ENCODE measurements at regions not wholly inside any gene's neighbourhood (a gene's known extent, or its start where the extent isn't known, plus 50 kb on each side); places are given as distances from the start of the nearest gene placed in this dataset.

DNA sequence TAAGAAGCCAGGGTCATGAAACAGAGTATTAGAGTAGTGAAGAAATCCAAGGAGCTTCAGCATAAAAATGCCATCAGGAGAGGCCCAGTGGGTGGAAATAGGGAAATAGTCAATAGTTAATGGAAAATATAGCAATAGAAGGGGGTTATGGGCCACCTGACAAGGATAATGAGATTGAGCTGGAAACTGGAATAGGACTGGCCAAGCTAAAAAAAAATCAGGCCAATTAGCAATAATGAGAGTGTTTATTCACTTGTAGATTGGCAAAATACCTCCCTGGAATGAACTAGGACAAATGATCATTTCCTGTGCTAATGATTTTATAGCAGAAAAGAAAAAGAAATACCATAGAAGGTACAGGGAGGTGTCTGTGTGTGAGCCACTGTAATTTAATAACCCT lies 97.9 kb downstream of the PLCE1 start:
- H3K9ac ChIP-seq (ENCODE audit: low read depth, low read length), result no peak overlapping the region

DNA sequence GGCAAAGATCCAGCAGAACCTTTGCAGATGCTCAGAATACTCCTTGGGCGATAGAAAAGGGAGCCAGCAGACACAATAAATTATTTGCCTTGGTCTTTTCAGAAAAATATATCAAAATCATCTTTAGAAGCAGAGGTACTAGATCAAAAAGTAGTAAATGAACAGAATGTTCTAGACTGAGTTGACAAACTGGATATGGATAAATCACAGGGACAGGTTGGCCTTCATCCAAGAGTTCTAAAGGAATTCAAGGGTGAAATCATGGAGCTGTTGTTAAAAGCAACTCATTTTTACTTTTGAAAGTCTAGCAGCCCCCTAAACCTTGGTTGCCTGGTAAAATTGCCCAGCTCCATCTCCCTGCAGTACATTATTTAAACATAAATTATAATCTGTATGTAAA lies 99.1 kb downstream of the PLCE1 start:
- H3K9ac ChIP-seq (ENCODE audit: low read depth, low read length), result no peak overlapping the region
- H3K27me3 ChIP-seq (ENCODE audit: control insufficient read depth, insufficient read depth, low read length), result no peaks in the 10 kb centered on the region
- no peaks in the 10 kb centered on the region for H3K36me3 ChIP-seq (ENCODE audit: insufficient read depth, low read length)
- H3K4me2 ChIP-seq (ENCODE audit: low read length), result no peak overlapping the region
- H3K4me1 ChIP-seq (ENCODE audit: control insufficient read depth, insufficient read depth, low read length), result peaks cover 22% of the 10 kb centered on the region
- H3K9me3 ChIP-seq (replicated peaks; ENCODE audit: low read length), result no peaks in the 10 kb centered on the region
- H3K4me3 ChIP-seq (ENCODE audit: low read length), result no peak overlapping the region

More for the DNA sequence above, 97.9 kb downstream of the PLCE1 start:
- Histone ChIP-seq H3K36me3 (ENCODE audit: insufficient read depth, low read length) (no peaks in the 10 kb centered on the region), H3K27me3 (ENCODE audit: control insufficient read depth, insufficient read depth, low read length) (no peaks in the 10 kb centered on the region), H3K4me2 (ENCODE audit: low read length) (no peak overlapping the region), H3K4me1 (ENCODE audit: control insufficient read depth, insufficient read depth, low read length) (peaks cover 17% of the 10 kb centered on the region), H3K4me3 (ENCODE audit: low read length) (no peak overlapping the region), H3K9me3 (replicated peaks; ENCODE audit: low read length) (no peaks in the 10 kb centered on the region)

DNA sequence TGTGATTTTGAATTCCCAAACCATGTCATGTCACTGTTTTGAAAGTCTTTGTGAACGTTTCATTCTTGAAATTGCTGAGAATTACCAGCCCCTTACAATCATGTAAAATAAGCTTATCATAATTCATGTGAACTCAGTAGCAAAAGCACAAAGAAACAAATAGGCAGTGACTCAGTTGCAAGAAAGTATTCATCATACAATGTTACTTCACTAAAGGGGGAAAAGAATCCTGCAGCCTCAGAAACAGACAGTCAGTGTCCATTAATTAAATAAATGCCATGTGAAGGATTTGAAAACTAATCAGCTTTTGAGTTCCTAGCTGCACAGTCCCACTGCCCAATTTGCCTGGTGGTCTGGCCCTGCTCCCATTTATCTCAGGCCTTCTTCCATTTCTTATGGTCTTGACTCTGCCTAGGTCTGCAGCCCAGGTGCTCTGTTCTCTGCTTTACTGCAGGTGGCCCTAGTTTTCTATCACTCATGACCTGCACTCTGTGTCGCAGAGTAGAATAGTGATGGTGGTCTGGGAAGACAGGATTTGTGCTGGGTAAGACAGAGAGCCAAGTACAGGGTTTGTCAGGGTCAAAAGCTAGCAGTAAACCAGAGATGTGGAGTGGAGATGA lies 99.7 kb downstream of the PLCE1 start:
- Histone ChIP-seq H3K4me2 (ENCODE audit: low read length) (no peak overlapping the region), H3K27me3 (ENCODE audit: control insufficient read depth, insufficient read depth, low read length) (no peaks in the 10 kb centered on the region)

DNA sequence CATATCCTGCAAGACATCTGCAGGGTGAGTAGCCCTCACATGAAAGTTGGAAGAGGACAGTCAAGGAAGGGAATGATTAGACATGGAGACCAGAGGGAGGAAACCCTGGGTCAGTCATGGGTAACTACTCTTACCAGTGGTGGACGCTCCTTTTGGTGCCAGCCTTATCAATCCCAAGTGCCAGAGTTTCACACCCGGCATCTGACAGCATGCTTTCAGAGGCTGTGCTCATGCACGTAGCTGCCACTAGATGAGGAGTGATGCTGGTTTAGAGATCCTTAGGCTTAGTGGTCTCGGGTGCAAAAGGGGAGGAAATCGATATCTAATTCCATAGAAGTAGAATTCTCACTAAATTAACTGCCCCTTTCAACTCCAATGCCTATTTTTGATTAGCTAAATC lies 100.8 kb downstream of the PLCE1 start:
- Histone ChIP-seq H3K4me1 (ENCODE audit: control insufficient read depth, insufficient read depth, low read length) (peaks cover 20% of the 10 kb centered on the region), H3K27me3 (ENCODE audit: control insufficient read depth, insufficient read depth, low read length) (no peaks in the 10 kb centered on the region), H3K9ac (ENCODE audit: low read depth, low read length) (no peak overlapping the region), H3K4me2 (ENCODE audit: low read length) (no peak overlapping the region), H3K9me3 (replicated peaks; ENCODE audit: low read length) (no peaks in the 10 kb centered on the region), H3K4me3 (ENCODE audit: low read length) (no peak overlapping the region), H3K36me3 (ENCODE audit: insufficient read depth, low read length) (no peaks in the 10 kb centered on the region)

More for the DNA sequence above, 99.7 kb downstream of the PLCE1 start:
- H3K36me3 ChIP-seq (ENCODE audit: insufficient read depth, low read length), result no peaks in the 10 kb centered on the region
- H3K4me3 ChIP-seq (ENCODE audit: low read length), result no peak overlapping the region
- peaks cover 24% of the 10 kb centered on the region for H3K4me1 ChIP-seq (ENCODE audit: control insufficient read depth, insufficient read depth, low read length)
- no peak overlapping the region for H3K9ac ChIP-seq (ENCODE audit: low read depth, low read length)
- no peaks in the 10 kb centered on the region for H3K9me3 ChIP-seq (replicated peaks; ENCODE audit: low read length)

DNA sequence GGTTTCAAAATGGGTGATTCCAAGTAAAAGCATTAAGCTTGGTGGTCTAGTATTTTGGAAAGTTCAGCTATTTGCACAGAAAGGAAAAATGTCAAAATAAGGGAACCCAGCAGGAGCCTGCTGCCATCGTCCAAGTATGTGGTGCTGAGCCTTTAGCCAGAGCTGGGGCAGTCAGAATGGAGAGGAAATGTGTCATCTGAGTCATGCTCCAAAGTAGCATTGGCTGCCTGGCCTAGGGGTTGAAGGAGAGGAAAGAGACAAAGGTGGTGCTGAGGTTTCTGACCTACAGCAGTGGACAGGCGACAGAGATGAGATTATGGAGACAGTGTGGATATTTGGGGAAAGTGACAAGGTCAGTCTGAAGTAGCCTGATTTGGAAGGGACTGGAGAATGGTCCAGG lies 103.9 kb downstream of the PLCE1 start:
- Histone ChIP-seq H3K9me3 (replicated peaks; ENCODE audit: low read length) (no peaks in the 10 kb centered on the region), H3K4me2 (ENCODE audit: low read length) (no peak overlapping the region), H3K4me1 (ENCODE audit: control insufficient read depth, insufficient read depth, low read length) (peaks cover 18% of the 10 kb centered on the region)

DNA sequence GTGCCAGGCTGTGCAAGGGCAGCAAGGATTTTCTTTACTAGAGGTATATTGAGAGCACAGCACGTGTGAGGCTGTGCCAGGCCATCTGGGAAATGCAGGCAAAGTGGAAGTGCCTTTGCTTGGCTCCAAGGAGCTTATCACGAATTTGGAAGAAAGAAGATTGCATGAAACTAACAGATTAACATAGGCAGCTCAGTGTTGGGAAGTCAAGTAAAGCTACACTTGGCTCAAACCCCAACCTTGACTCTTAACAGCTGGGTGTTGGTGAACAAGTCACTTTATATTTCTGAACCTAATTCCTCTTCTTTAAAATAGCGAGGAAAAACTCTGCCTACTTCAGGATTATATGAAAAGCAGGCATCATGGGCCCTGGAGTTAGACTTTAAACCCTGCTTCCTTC lies 105.2 kb downstream of the PLCE1 start:
- Histone ChIP-seq H3K4me2 (ENCODE audit: low read length) (no peak overlapping the region), H3K9ac (ENCODE audit: low read depth, low read length) (no peak overlapping the region), H3K9me3 (replicated peaks; ENCODE audit: low read length) (no peaks in the 10 kb centered on the region), H3K4me3 (ENCODE audit: low read length) (no peak overlapping the region), H3K27me3 (ENCODE audit: control insufficient read depth, insufficient read depth, low read length) (no peaks in the 10 kb centered on the region), H3K4me1 (ENCODE audit: control insufficient read depth, insufficient read depth, low read length) (peaks cover 11% of the 10 kb centered on the region), H3K36me3 (ENCODE audit: insufficient read depth, low read length) (no peaks in the 10 kb centered on the region)

More for the DNA sequence above, 103.9 kb downstream of the PLCE1 start:
- no peak overlapping the region for H3K4me3 ChIP-seq (ENCODE audit: low read length)
- H3K36me3 ChIP-seq (ENCODE audit: insufficient read depth, low read length), result no peaks in the 10 kb centered on the region
- no peaks in the 10 kb centered on the region for H3K27me3 ChIP-seq (ENCODE audit: control insufficient read depth, insufficient read depth, low read length)
- no peak overlapping the region for H3K9ac ChIP-seq (ENCODE audit: low read depth, low read length)

DNA sequence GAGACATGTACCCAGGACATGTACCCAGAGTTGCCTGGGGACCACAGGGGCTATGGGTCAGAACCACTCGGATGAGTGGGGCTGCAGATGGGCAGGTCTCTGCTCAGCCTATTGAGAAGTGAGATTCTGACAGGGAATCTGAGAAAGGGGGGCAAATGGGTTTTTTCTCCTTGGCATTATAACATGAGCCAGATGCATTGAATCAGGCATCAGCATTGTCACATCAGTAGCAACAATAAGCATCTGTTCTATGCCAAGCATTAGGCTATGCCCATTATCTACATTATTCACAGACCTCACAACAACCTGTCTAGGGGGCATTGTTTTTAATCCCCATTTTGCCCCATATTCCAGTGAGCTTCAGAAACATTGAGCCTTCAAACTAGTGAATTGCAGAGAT lies 108.2 kb downstream of the PLCE1 start:
- Histone ChIP-seq H3K27me3 (ENCODE audit: control insufficient read depth, insufficient read depth, low read length) (no peaks in the 10 kb centered on the region), H3K4me1 (ENCODE audit: control insufficient read depth, insufficient read depth, low read length) (peaks cover 21% of the 10 kb centered on the region), H3K9ac (ENCODE audit: low read depth, low read length) (no peak overlapping the region), H3K36me3 (ENCODE audit: insufficient read depth, low read length) (no peaks in the 10 kb centered on the region), H3K4me2 (ENCODE audit: low read length) (no peak overlapping the region), H3K9me3 (replicated peaks; ENCODE audit: low read length) (no peaks in the 10 kb centered on the region), H3K4me3 (ENCODE audit: low read length) (no peak overlapping the region)

DNA sequence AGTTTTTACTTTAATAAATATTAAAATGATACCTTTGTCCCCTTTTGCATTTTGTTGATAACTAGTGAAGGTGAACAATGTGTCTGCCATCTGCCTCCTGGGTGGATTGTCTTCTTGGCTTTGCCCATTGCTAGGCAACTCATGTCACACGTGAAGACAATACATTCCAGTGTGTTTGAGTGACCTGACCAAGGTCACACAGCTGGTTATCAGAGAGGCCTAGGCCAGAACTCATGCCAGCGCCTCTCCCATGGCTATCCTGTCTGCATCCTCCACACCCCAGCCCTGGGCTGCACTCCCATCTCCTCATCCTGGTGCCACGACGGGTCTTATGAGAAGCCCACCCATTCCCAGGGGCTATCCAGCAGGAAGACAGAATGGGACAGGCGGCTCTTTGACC lies 108.7 kb downstream of the PLCE1 start:
- H3K9ac ChIP-seq (ENCODE audit: low read depth, low read length), result no peak overlapping the region
- H3K4me3 ChIP-seq (ENCODE audit: low read length), result no peak overlapping the region
- H3K4me2 ChIP-seq (ENCODE audit: low read length), result no peak overlapping the region
- H3K36me3 ChIP-seq (ENCODE audit: insufficient read depth, low read length), result no peaks in the 10 kb centered on the region
- peaks cover 19% of the 10 kb centered on the region for H3K4me1 ChIP-seq (ENCODE audit: control insufficient read depth, insufficient read depth, low read length)
- H3K9me3 ChIP-seq (replicated peaks; ENCODE audit: low read length), result no peaks in the 10 kb centered on the region
- no peaks in the 10 kb centered on the region for H3K27me3 ChIP-seq (ENCODE audit: control insufficient read depth, insufficient read depth, low read length)

DNA sequence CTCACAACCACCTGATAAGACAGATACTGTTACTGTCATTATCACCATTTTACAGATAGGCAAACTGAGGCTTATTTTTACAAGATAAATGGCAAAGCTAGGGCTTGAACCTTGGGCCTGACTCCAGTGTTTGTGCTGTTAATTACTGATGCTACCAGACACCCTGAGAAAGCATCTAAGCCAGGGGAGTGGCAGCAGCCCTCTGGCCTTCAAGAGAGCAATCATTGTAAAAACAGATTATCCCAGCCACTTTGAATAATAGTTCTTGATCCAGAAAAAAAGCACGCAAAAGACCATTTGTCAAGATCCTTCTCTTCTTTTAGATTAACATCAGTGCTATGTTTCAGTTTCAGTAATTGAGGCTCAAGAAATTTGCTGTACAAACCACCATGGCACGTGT lies 109.5 kb downstream of the PLCE1 start:
- Histone ChIP-seq H3K4me3 (ENCODE audit: low read length) (no peak overlapping the region), H3K4me1 (ENCODE audit: control insufficient read depth, insufficient read depth, low read length) (peaks cover 18% of the 10 kb centered on the region), H3K9me3 (replicated peaks; ENCODE audit: low read length) (no peaks in the 10 kb centered on the region), H3K9ac (ENCODE audit: low read depth, low read length) (no peak overlapping the region), H3K36me3 (ENCODE audit: insufficient read depth, low read length) (no peaks in the 10 kb centered on the region), H3K27me3 (ENCODE audit: control insufficient read depth, insufficient read depth, low read length) (no peaks in the 10 kb centered on the region), H3K4me2 (ENCODE audit: low read length) (no peak overlapping the region)

DNA sequence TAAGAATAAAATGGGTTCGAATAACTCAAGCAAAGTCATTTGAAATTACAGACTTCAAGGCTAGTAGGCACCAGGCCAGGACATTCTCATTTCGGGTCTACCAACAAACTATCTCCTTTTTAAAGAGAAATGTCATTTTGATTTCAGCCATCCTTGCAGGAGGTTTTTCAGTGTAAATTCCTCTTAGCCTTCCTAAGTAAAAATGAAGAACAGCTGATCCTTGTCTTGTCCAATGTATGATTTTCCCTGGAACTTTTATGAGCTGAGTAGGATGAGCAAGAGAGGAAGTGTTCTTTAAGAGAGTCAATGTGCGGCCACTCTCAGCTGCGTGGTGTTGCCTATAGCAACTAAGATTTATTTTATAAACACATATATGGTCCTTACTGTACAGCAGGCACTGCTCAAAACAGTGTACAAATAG lies 110.1 kb downstream of the PLCE1 start:
- Histone ChIP-seq H3K4me3 (ENCODE audit: low read length) (peak overlapping the region; percentile 8), H3K4me2 (ENCODE audit: low read length) (peak overlapping the region; percentile 55), H3K36me3 (ENCODE audit: insufficient read depth, low read length) (no peaks in the 10 kb centered on the region), H3K9ac (ENCODE audit: low read depth, low read length) (no peak overlapping the region), H3K9me3 (replicated peaks; ENCODE audit: low read length) (no peaks in the 10 kb centered on the region), H3K27me3 (ENCODE audit: control insufficient read depth, insufficient read depth, low read length) (no peaks in the 10 kb centered on the region), H3K4me1 (ENCODE audit: control insufficient read depth, insufficient read depth, low read length) (peaks cover 23% of the 10 kb centered on the region)

DNA sequence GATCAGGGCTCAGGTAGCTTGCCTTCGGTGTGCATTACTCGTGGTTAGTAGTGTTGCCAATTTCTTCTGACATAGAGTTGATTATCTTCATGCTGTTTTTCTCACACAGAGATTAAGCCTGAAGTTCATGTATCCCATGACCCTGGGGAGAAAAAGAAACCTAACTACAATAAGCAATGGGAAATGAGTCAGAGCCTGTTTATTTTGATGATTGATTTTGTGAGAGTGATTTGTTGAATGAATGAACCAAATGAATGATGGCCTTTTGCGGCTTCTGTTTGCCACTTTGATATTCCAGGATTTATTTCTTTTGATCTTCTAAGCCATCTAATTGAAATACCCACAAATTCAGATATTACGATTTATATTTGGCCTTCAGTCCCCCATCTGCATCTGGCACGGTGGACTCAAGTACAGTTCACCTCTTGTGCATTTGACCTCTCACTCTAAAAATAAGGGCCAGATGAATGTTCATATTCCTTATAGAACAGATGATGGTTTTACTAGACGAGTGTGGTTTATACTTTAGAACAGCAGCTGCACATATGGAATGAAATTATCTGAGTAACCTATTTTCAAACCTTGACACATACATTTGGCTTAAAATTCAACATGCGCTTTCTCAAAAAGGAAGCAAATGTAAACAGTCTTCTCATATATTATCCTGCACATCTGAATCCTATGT lies 110.7 kb downstream of the PLCE1 start:
- H3K4me3 ChIP-seq (ENCODE audit: low read length), result peak overlapping the region; percentile 8
- peaks cover 25% of the 10 kb centered on the region for H3K4me1 ChIP-seq (ENCODE audit: control insufficient read depth, insufficient read depth, low read length)
- H3K9me3 ChIP-seq (replicated peaks; ENCODE audit: low read length), result no peaks in the 10 kb centered on the region
- H3K27me3 ChIP-seq (ENCODE audit: control insufficient read depth, insufficient read depth, low read length), result no peaks in the 10 kb centered on the region
- no peaks in the 10 kb centered on the region for H3K36me3 ChIP-seq (ENCODE audit: insufficient read depth, low read length)
- no peak overlapping the region for H3K9ac ChIP-seq (ENCODE audit: low read depth, low read length)
- peak overlapping the region; percentile 55 for H3K4me2 ChIP-seq (ENCODE audit: low read length)

DNA sequence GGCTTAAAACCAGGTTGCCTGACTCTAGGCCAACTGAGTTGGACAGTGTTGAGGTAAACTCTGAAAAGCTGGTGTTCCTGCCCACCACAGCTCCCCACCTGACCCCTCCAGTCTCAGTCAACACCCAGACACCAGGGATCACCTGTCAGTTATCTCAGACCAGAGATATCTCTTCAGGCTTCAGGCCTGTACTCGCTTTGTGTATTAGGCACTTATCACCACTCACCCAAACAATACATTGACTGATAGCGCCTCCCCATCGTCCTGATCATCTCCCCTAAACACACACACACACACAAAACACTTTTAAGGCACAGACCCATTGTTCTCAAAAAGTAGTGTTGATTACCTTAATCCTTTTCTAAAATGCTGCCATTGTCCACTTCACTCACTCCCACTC lies 111.5 kb downstream of the PLCE1 start:
- Histone ChIP-seq H3K9me3 (replicated peaks; ENCODE audit: low read length) (no peaks in the 10 kb centered on the region), H3K4me3 (ENCODE audit: low read length) (no peak overlapping the region), H3K4me2 (ENCODE audit: low read length) (no peak overlapping the region), H3K4me1 (ENCODE audit: control insufficient read depth, insufficient read depth, low read length) (peaks cover 25% of the 10 kb centered on the region), H3K36me3 (ENCODE audit: insufficient read depth, low read length) (no peaks in the 10 kb centered on the region), H3K9ac (ENCODE audit: low read depth, low read length) (no peak overlapping the region), H3K27me3 (ENCODE audit: control insufficient read depth, insufficient read depth, low read length) (no peaks in the 10 kb centered on the region)

Measured in skeletal muscle satellite cell (primary cell).